AG09309 (cell line): ENCODE measurements at regions not wholly inside any gene's neighbourhood (a gene's known extent, or its start where the extent isn't known, plus 50 kb on each side); places are given as distances from the start of the nearest gene placed in this dataset.

ENCODE experiments used
- DNase-seq: peaks from one replicate; pipeline ENCODE4 v3.0.0-alpha.2; 2010; ENCODE audit warnings: low read depth
- H3K4me3 ChIP-seq: 2 replicates; pipeline ENCODE4 v1.5.1; 2011; ENCODE audit warnings: mild to moderate bottlenecking, low read depth, low read length, moderate library complexity; ENCODE audit not compliant: control insufficient read depth
- CTCF ChIP-seq: IDR thresholded peaks from 2 replicates; pipeline ENCODE4 v1.5.1; 2011; ENCODE audit warnings: mild to moderate bottlenecking, low read depth, low read length, inconsistent platforms; ENCODE audit not compliant: insufficient read depth, control insufficient read depth; ENCODE audit errors: missing control alignments

GRCh38 chr9:22863106-22863505 lies 416.5 kb downstream of the DMRTA1 start:
- no peak for TF ChIP-seq CTCF
- no peak overlapping the region for H3K4me3 ChIP-seq
- DNase-seq: no peak

GRCh38 chr9:22863736-22864135 lies 417.1 kb downstream of the DMRTA1 start:
- no peak for TF ChIP-seq CTCF
- no peak for DNase-seq
- H3K4me3 ChIP-seq: no peak overlapping the region

- H3K4me3 ChIP-seq: no peak overlapping the region
- DNase-seq: no peak
- TF ChIP-seq CTCF: no peak
Measured at GRCh38 chr9:22893196-22893843, 446.7 kb downstream of the DMRTA1 start.

GRCh38 chr9:22898591-22898990 lies 452.0 kb downstream of the DMRTA1 start:
- TF ChIP-seq CTCF: no peak
- H3K4me3 ChIP-seq: no peak overlapping the region
- no peak for DNase-seq

- H3K4me3 ChIP-seq: no peak overlapping the region
- TF ChIP-seq CTCF: no peak
- DNase-seq: no peak
Measured at GRCh38 chr9:22911632-22912031, 465.0 kb downstream of the DMRTA1 start.

GRCh38 chr9:22913026-22913425 lies 466.4 kb downstream of the DMRTA1 start:
- H3K4me3 ChIP-seq: no peak overlapping the region
- no peak for DNase-seq
- no peak for TF ChIP-seq CTCF

- DNase-seq: no peak
- TF ChIP-seq CTCF: no peak
- no peak overlapping the region for H3K4me3 ChIP-seq
Measured at GRCh38 chr9:22913518-22913917, 466.9 kb downstream of the DMRTA1 start.
